ENCODE measurements at regions not wholly inside any gene's neighbourhood (a gene's known extent, or its start where the extent isn't known, plus 50 kb on each side); places are given as distances from the start of the nearest gene placed in this dataset.

- TF ChIP-seq CTCF (IDR thresholded peaks at IDR 0.05), result no peak
- no peak for TF ChIP-seq POLR2A (IDR thresholded peaks at IDR 0.05)
- TF ChIP-seq POLR2AphosphoS5 (IDR thresholded peaks at IDR 0.05), result no peak
Observed at GRCh38 chr12:65614259-65614889, 209.9 kb upstream of the HMGA2 start.
